Stomach (tissue), 8 donors: ENCODE measurements at regions not wholly inside any gene's neighbourhood (a gene's known extent, or its start where the extent isn't known, plus 50 kb on each side); places are given as distances from the start of the nearest gene placed in this dataset.
"Not testable (repeated sequence)": the region's sequence is repeated elsewhere in the genome, so short reads cannot be mapped to it uniquely, and the experiment has no call there.

ENCODE experiments used
- DNase-seq, 2 donors: peaks; one replicate each; pipeline versions ENCODE4 v3.0.0 to v3.0.0-alpha.2; 2013 to 2019
- H3K27ac ChIP-seq, 5 donors: fragments of 200-600 bp in 4 of 5; sonication (generic) in 4 of 5; one replicate each; pipeline ENCODE4 v1.5.1; 2013 to 2019; ENCODE audit warnings: mild to moderate bottlenecking in 1 of 5, moderate library complexity in 1 of 5
- H3K27me3 ChIP-seq, 3 donors: fragments of 200-600 bp; sonication (generic); one replicate each; pipeline ENCODE4 v1.5.1; 2017 to 2019; ENCODE audit warnings: mixed run types in 1 of 3
- H3K36me3 ChIP-seq, 4 donors: fragments of 200-600 bp; sonication (generic); 1 replicate in 3 of 4; 2 replicates in 1 of 4; pipeline ENCODE4 v1.5.1; 2016 to 2019
- H3K4me1 ChIP-seq, 4 donors: fragments of 200-600 bp; sonication (generic); one replicate each; pipeline ENCODE4 v1.5.1; 2016 to 2019
- H3K4me3 ChIP-seq, 4 donors: fragments of 200-600 bp; sonication (generic) in 3 of 4; one replicate each; pipeline ENCODE4 v1.5.1; 2016 to 2019; ENCODE audit warnings: mild to moderate bottlenecking in 1 of 4
- H3K9me3 ChIP-seq, 4 donors: fragments of 200-600 bp; sonication (generic); one replicate each; pipeline ENCODE4 v1.5.1; 2016 to 2019
- CTCF ChIP-seq, 7 experiments: fragments of 450-650 bp in 4 of 7; fragments of 200-600 bp in 3 of 7; sonication (generic) in 3 of 7; IDR thresholded peaks; one replicate each; pipeline ENCODE4 v1.5.1; 2016 to 2019; ENCODE audit warnings: antibody characterized with exemption in 7 of 7, control low read depth in 2 of 7, mild to moderate bottlenecking in 1 of 7
- EP300 ChIP-seq: sonication (generic); formaldehyde crosslinking; IDR thresholded peaks from one replicate; pipeline ENCODE4 v1.6.1; 2017; ENCODE audit warnings: antibody characterized with exemption
- POLR2A ChIP-seq, 4 donors: fragments of 450-650 bp; IDR thresholded peaks; one replicate each; pipeline ENCODE4 v1.6.1; 2016; ENCODE audit warnings: antibody characterized with exemption in 4 of 4, control low read depth in 2 of 4, mild to moderate bottlenecking in 1 of 4, moderate library complexity in 1 of 4
- POLR2AphosphoS5 ChIP-seq, 3 donors: sonication (generic); formaldehyde crosslinking; IDR thresholded peaks; one replicate each; pipeline ENCODE4 v1.6.1; 2016; ENCODE audit warnings: antibody characterized with exemption in 3 of 3
- WGBS, 5 donors: extraction: QIAGEN DNeasy Blood & Tissue Kit in 3 of 5; methylation state at CpG; one replicate each; pipeline versions ENCODE4 v1.1.5 to v1.1.7; 2013 to 2018; 5-methylcytosine and 5-hydroxymethylcytosine counted together
- intact Hi-C: fragments of 100-400 bp; cut with DNase I; formaldehyde crosslinking; loops from one replicate; pipeline ENCODE4 v1.15.1; 2023; ENCODE audit warnings: low total_unique reads
- donor health status: healthy with polysubstance abuse.
- donor health status: Bipolar disorder and iron deficiency.
- donor health status: healthy.

GRCh38 chr2:234172532-234172931 lies 122.0 kb downstream of the SPP2 start:
- DNase-seq: no peak
- no peak overlapping the region for H3K4me3 ChIP-seq
- intact Hi-C loops: no loop called here
- H3K4me1 ChIP-seq: peaks cover 0 to 7% (median 2%) of the 10 kb centered on the region in 4 donors
- no peaks in the 10 kb centered on the region for H3K36me3 ChIP-seq
- WGBS, 5 donors: 73 to 81% (median 78%) methylated on average over 4 of the region's 4 CpGs
- H3K27me3 ChIP-seq: peaks cover 0 to 6% (median 0%) of the 10 kb centered on the region in 3 donors
- TF ChIP-seq EP300 (no peak), POLR2AphosphoS5 (IDR thresholded peaks at IDR 0.05) (no peak), CTCF (IDR thresholded peaks at IDR 0.05) (no peak), POLR2A (IDR thresholded peaks at IDR 0.05) (no peak)
- H3K27ac ChIP-seq: no peak overlapping the region
- H3K9me3 ChIP-seq: no peaks in the 10 kb centered on the region

- 74 to 77% (median 75%) methylated on average over 10 of the region's 10 CpGs for WGBS, 5 donors
- H3K4me3 ChIP-seq: no peak overlapping the region
- peaks cover 0 to 7% (median 2%) of the 10 kb centered on the region in 4 donors for H3K4me1 ChIP-seq
- no peak overlapping the region for H3K27ac ChIP-seq
- peaks cover 0 to 6% (median 0%) of the 10 kb centered on the region in 3 donors for H3K27me3 ChIP-seq
- intact Hi-C loops: no loop called here
- no peak for TF ChIP-seq POLR2A (IDR thresholded peaks at IDR 0.05)
- no peak for TF ChIP-seq CTCF (IDR thresholded peaks at IDR 0.05)
- no peak for TF ChIP-seq EP300
- no peak for TF ChIP-seq POLR2AphosphoS5 (IDR thresholded peaks at IDR 0.05)
- DNase-seq: no peak
- no peaks in the 10 kb centered on the region for H3K9me3 ChIP-seq
- H3K36me3 ChIP-seq: no peaks in the 10 kb centered on the region
These were observed 121.6 kb downstream of the SPP2 start for GRCh38 chr2:234172066-234172465.

- 89 to 94% (median 92%) methylated on average over 9 to 14 of the region's 14 CpGs for WGBS, 5 donors
- intact Hi-C loops: no loop called here
- H3K36me3 ChIP-seq: no peaks in the 10 kb centered on the region
- peaks cover 0 to 6% (median 0%) of the 10 kb centered on the region in 3 donors for H3K27me3 ChIP-seq
- DNase-seq: no peak
- H3K4me1 ChIP-seq: peaks cover 0 to 7% (median 2%) of the 10 kb centered on the region in 4 donors
- H3K27ac ChIP-seq: no peak overlapping the region
- no peaks in the 10 kb centered on the region for H3K9me3 ChIP-seq
- TF ChIP-seq POLR2AphosphoS5 (IDR thresholded peaks at IDR 0.05) (no peak), EP300 (no peak), POLR2A (IDR thresholded peaks at IDR 0.05) (no peak), CTCF (IDR thresholded peaks at IDR 0.05) (no peak)
- no peak overlapping the region for H3K4me3 ChIP-seq
These were observed 121.2 kb downstream of the SPP2 start for GRCh38 chr2:234171666-234172065.

- TF ChIP-seq CTCF (IDR thresholded peaks at IDR 0.05) (no peak), POLR2A (IDR thresholded peaks at IDR 0.05) (no peak), EP300 (no peak), POLR2AphosphoS5 (IDR thresholded peaks at IDR 0.05) (no peak)
- no peak overlapping the region for H3K27ac ChIP-seq
- peaks cover 0 to 6% (median 0%) of the 10 kb centered on the region in 3 donors for H3K27me3 ChIP-seq
- H3K36me3 ChIP-seq: no peaks in the 10 kb centered on the region
- 73 to 91% (median 89%) methylated on average over 1 of the region's 1 CpG for WGBS, 5 donors
- DNase-seq: no peak
- H3K9me3 ChIP-seq: no peaks in the 10 kb centered on the region
- intact Hi-C loops: no loop called here
- peaks cover 0 to 7% (median 2%) of the 10 kb centered on the region in 4 donors for H3K4me1 ChIP-seq
- no peak overlapping the region for H3K4me3 ChIP-seq
These were observed 119.2 kb downstream of the SPP2 start for GRCh38 chr2:234169674-234170073.

- H3K4me3 ChIP-seq, H3K36me3 ChIP-seq, H3K27ac ChIP-seq, H3K9me3 ChIP-seq, H3K4me1 ChIP-seq, intact Hi-C loops, H3K27me3 ChIP-seq: not testable (repeated sequence)
- DNase-seq: peak; percentile 34 to 42
- WGBS, 5 donors: 37 to 49% (median 43%) methylated on average over 8 of the region's 8 CpGs
These were observed 118.4 kb downstream of the SPP2 start for GRCh38 chr2:234168605-234169570.
